GM21737 (cell line): ENCODE measurements at regions not wholly inside any gene's neighbourhood (a gene's known extent, or its start where the extent isn't known, plus 50 kb on each side); places are given as distances from the start of the nearest gene placed in this dataset.

Experiments used
- ATAC-seq: cut with Tn5 transposase; IDR thresholded peaks from one replicate; pipeline ENCODE4 v1.9.1; 2021; ENCODE audit warnings: mild to moderate bottlenecking, moderate library complexity; ENCODE audit not compliant: unreplicated experiment

- ATAC-seq, result no peak
Observed at GRCh38 chr1:83773059-83773458, 225.9 kb downstream of the TTLL7 start.

GRCh38 chr1:83770319-83770661 is 228.6 kb downstream of the TTLL7 start:
- no peak for ATAC-seq

- ATAC-seq, result no peak
Observed at GRCh38 chr1:83769594-83770318, 229.2 kb downstream of the TTLL7 start.

- ATAC-seq, result no peak
Observed at GRCh38 chr1:83769072-83769471, 229.9 kb downstream of the TTLL7 start.

GRCh38 chr1:83766241-83766691 is 232.7 kb downstream of the TTLL7 start:
- ATAC-seq, result no peak

- ATAC-seq, result no peak
Observed at GRCh38 chr1:83765125-83765524, 233.8 kb downstream of the TTLL7 start.

GRCh38 chr1:83764209-83764608 is 234.7 kb downstream of the TTLL7 start:
- ATAC-seq, result no peak

GRCh38 chr1:83763361-83764095 is 235.4 kb downstream of the TTLL7 start:
- ATAC-seq, result no peak

- ATAC-seq, result no peak
Observed at GRCh38 chr1:83762416-83762815, 236.5 kb downstream of the TTLL7 start.

- ATAC-seq, result no peak
Observed at GRCh38 chr1:83762039-83762365, 236.9 kb downstream of the TTLL7 start.

- peak; percentile 100 for ATAC-seq
Observed at GRCh38 chr1:83761167-83762038, 237.5 kb downstream of the TTLL7 start.

- no peak for ATAC-seq
Observed at GRCh38 chr1:83760226-83761021, 238.5 kb downstream of the TTLL7 start.

GRCh38 chr1:83756984-83757717 is 241.8 kb downstream of the TTLL7 start:
- no peak for ATAC-seq

GRCh38 chr1:83751602-83752001 is 247.3 kb downstream of the TTLL7 start:
- no peak for ATAC-seq

- no peak for ATAC-seq
Observed at GRCh38 chr1:83750201-83750600, 248.7 kb downstream of the TTLL7 start.

GRCh38 chr1:83747853-83748482 is 251.0 kb downstream of the TTLL7 start:
- no peak for ATAC-seq

- no peak for ATAC-seq
Observed at GRCh38 chr1:83746234-83746633, 252.7 kb downstream of the TTLL7 start.

GRCh38 chr1:83742446-83742845 is 256.5 kb downstream of the TTLL7 start:
- ATAC-seq, result no peak

- no peak for ATAC-seq
Observed at GRCh38 chr1:83741770-83742169, 257.2 kb downstream of the TTLL7 start.

- ATAC-seq, result no peak
Observed at GRCh38 chr1:83741348-83741747, 257.6 kb downstream of the TTLL7 start.
